Endothelial cell of umbilical vein (primary cell): ENCODE measurements at regions not wholly inside any gene's neighbourhood (a gene's known extent, or its start where the extent isn't known, plus 50 kb on each side); places are given as distances from the start of the nearest gene placed in this dataset.

ENCODE experiments used
- BruUV-seq: library from RNA; stranded (reverse); fragments of 400-500 nt; replicated peaks from 2 replicates; lab custom pipeline; 2021; lab: Mats Ljungman, UMichigan
- CTCF ChIA-PET: fragments of 300-600, 350-600 bp; sonication (Branson Sonifier 250); formaldehyde crosslinking; loops from one replicate; lab custom pipeline; 2021; ENCODE audit warnings: antibody characterized with exemption, inconsistent platforms; lab: Charles Lee
- POLR2A ChIA-PET: fragments of 300-600, 350-600 bp; sonication (Branson Sonifier 250); formaldehyde crosslinking; loops from one replicate; lab custom pipeline; 2021; ENCODE audit warnings: antibody characterized with exemption, inconsistent platforms; lab: Charles Lee
- DNase-seq: peaks from one replicate; pipeline ENCODE4 v3.0.0-alpha.2; 2011; ENCODE audit warnings: low read depth, low spot score
- FAIRE-seq: peaks from 2 replicates; lab custom pipeline; 2011; peaks lifted over from hg19 to GRCh38; lab: Jason Lieb, UNC
- H2AFZ ChIP-seq: 2 replicates; pipeline ENCODE4 v1.6.0; 2012; ENCODE audit warnings: low read depth, low read length, control low read depth, inconsistent platforms
- H3K27ac ChIP-seq: 2 replicates; pipeline ENCODE4 v1.5.1; 2011; ENCODE audit warnings: low read depth, mild to moderate bottlenecking, control low read depth, low read length, moderate library complexity; ENCODE audit not compliant: insufficient read depth
- H3K27me3 ChIP-seq, 2 experiments: 2 replicates each; pipeline versions ENCODE4 v1.6.0 to v1.6.1; 2011; ENCODE audit warnings: low read length in 2 of 2, mixed read lengths in 1 of 2; ENCODE audit not compliant: control insufficient read depth in 2 of 2, insufficient read depth in 2 of 2
- H3K36me3 ChIP-seq, 2 experiments: 2 replicates in 1 of 2; 3 replicates in 1 of 2; pipeline ENCODE4 v1.5.1; 2011; ENCODE audit warnings: low read length in 2 of 2, mild to moderate bottlenecking in 1 of 2, moderate library complexity in 1 of 2; ENCODE audit not compliant: control insufficient read depth in 2 of 2, insufficient read depth in 2 of 2; ENCODE audit errors: extremely low read depth in 1 of 2
- H3K4me1 ChIP-seq: 3 replicates; pipeline ENCODE4 v1.5.1; 2011; ENCODE audit warnings: mild to moderate bottlenecking, low read length; ENCODE audit not compliant: control insufficient read depth, insufficient read depth; ENCODE audit errors: extremely low read depth
- H3K4me2 ChIP-seq: 2 replicates; pipeline ENCODE4 v1.6.1; 2011; ENCODE audit warnings: low read length, control low read depth, mixed read lengths; ENCODE audit not compliant: insufficient read depth
- H3K4me3 ChIP-seq, 3 experiments: fragments of 200-600 bp in 1 of 3; sonication (generic), shearing (Covaris generic) in 1 of 3; replicated peaks in 1 of 3; 2 replicates each; pipeline ENCODE4 v1.5.1; 2011 to 2016; ENCODE audit warnings: control low read depth in 3 of 3, low read length in 3 of 3, mild to moderate bottlenecking in 2 of 3, inconsistent platforms in 1 of 3, low read depth in 1 of 3, moderate library complexity in 1 of 3; ENCODE audit not compliant: insufficient read depth in 1 of 3
- H3K79me2 ChIP-seq: 2 replicates; pipeline ENCODE4 v1.6.0; 2012; ENCODE audit warnings: low read length, inconsistent platforms; ENCODE audit not compliant: control insufficient read depth, insufficient read depth
- H3K9ac ChIP-seq: replicated peaks from 2 replicates; pipeline ENCODE3; 2011; ENCODE audit warnings: low read length, control low read depth; ENCODE audit not compliant: insufficient read depth; ENCODE audit errors: extremely low read depth
- H3K9me1 ChIP-seq: replicated peaks from 3 replicates; pipeline ENCODE4 v1.6.0; 2011; ENCODE audit warnings: mild to moderate bottlenecking, low read length; ENCODE audit not compliant: control insufficient read depth, insufficient read depth; ENCODE audit errors: extremely low read depth
- H3K9me3 ChIP-seq: replicated peaks from 2 replicates; pipeline ENCODE4 v1.5.1; 2012; ENCODE audit warnings: low read length, inconsistent platforms; ENCODE audit not compliant: control insufficient read depth, insufficient read depth
- H4K20me1 ChIP-seq: replicated peaks from 2 replicates; pipeline ENCODE3; 2011; ENCODE audit warnings: mild to moderate bottlenecking, low read length; ENCODE audit not compliant: control insufficient read depth, insufficient read depth; ENCODE audit errors: extremely low read depth
- CTCF ChIP-seq, 2 donors: IDR thresholded peaks; 1 replicate in 1 of 2; 2 replicates in 1 of 2; pipeline ENCODE4 v1.5.1; 2011; ENCODE audit warnings: low read length in 2 of 2, mild to moderate bottlenecking in 2 of 2, moderate library complexity in 2 of 2, control low read depth in 1 of 2, inconsistent platforms in 1 of 2, low read depth in 1 of 2; ENCODE audit not compliant: insufficient read depth in 1 of 2; ENCODE audit errors: extremely low read depth in 1 of 2
- EZH2 ChIP-seq: IDR thresholded peaks from 2 replicates; pipeline ENCODE4 v1.6.1; 2012; ENCODE audit warnings: borderline replicate concordance, low read depth, mild to moderate bottlenecking, moderate library complexity, low read length, inconsistent platforms; ENCODE audit not compliant: severe bottlenecking
- FOS ChIP-seq: IDR thresholded peaks from 2 replicates; pipeline ENCODE4 v1.6.1; 2011; ENCODE audit warnings: mild to moderate bottlenecking, low read length, moderate library complexity, borderline replicate concordance; ENCODE audit not compliant: insufficient read depth
- GATA2 ChIP-seq: IDR thresholded peaks from 2 replicates; pipeline ENCODE4 v1.7.0; 2011; ENCODE audit warnings: low read depth, mild to moderate bottlenecking, moderate library complexity, mixed read lengths, low read length; ENCODE audit not compliant: insufficient read length, insufficient read depth
- JUN ChIP-seq: IDR thresholded peaks from 2 replicates; pipeline ENCODE4 v1.6.1; 2011; ENCODE audit warnings: borderline replicate concordance, low read depth; ENCODE audit not compliant: insufficient read length, insufficient read depth
- MAX ChIP-seq: IDR thresholded peaks from 2 replicates; pipeline ENCODE4 v1.6.1; 2011; ENCODE audit not compliant: insufficient read depth, insufficient read length
- MYC ChIP-seq: IDR thresholded peaks from one replicate; pipeline ENCODE4 v1.6.1; 2011; ENCODE audit warnings: mild to moderate bottlenecking, low read depth, low read length
- POLR2A ChIP-seq: IDR thresholded peaks from 2 replicates; pipeline ENCODE4 v1.6.1; 2012; ENCODE audit warnings: low read depth, mild to moderate bottlenecking, control low read depth, low read length
- POLR2AphosphoS5 ChIP-seq: IDR thresholded peaks from 2 replicates; pipeline ENCODE4 v1.6.1; 2012; ENCODE audit warnings: low read depth, mild to moderate bottlenecking, control low read depth, low read length, moderate library complexity; ENCODE audit not compliant: insufficient read depth
- dilution Hi-C: fragments of 300-500 bp; cut with MboI; formaldehyde crosslinking; loops from one replicate; pipeline ENCODE4 v1.15.0; 2019; ENCODE audit warnings: low sequenced_read_pairs; ENCODE audit not compliant: extremely low pct_ligation_motif_present
- intact Hi-C: fragments of 100-400 bp; cut with micrococcal nuclease; formaldehyde crosslinking; loops from one replicate; pipeline ENCODE4 v1.10.0; 2022

- H3K9ac ChIP-seq: no peak overlapping the region
- BruUV-seq: no TSS peak
- dilution Hi-C loops: no loop called here
- no peaks in the 10 kb centered on the region for H3K4me1 ChIP-seq
- H3K4me2 ChIP-seq: no peak overlapping the region
- DNase-seq: no peak
- peaks cover 4% of the 10 kb centered on the region for H3K9me3 ChIP-seq
- no peaks in the 10 kb centered on the region for H3K27me3 ChIP-seq
- TF ChIP-seq POLR2A: no peak
- TF ChIP-seq POLR2AphosphoS5: no peak
- TF ChIP-seq CTCF (IDR thresholded peaks at IDR 0.05; ENCODE audit: extremely low read depth in 1 of 2, insufficient read depth in 1 of 2, low read depth in 1 of 2, low read length in 2 of 2): no peak
- no peak for TF ChIP-seq GATA2
- TF ChIP-seq MAX: no peak
- TF ChIP-seq JUN: no peak
- TF ChIP-seq MYC: no peak
- TF ChIP-seq EZH2: no peak
- TF ChIP-seq FOS: no peak
- POLR2A ChIA-PET: no interaction called here
- FAIRE-seq: no peak
- no peaks in the 10 kb centered on the region for H3K36me3 ChIP-seq
- H2AFZ ChIP-seq: no peak overlapping the region
- no peak overlapping the region for H3K4me3 ChIP-seq
- H4K20me1 ChIP-seq: no peaks in the 10 kb centered on the region
- no peaks in the 10 kb centered on the region for H3K9me1 ChIP-seq
- no peaks in the 10 kb centered on the region for H3K79me2 ChIP-seq
- intact Hi-C loops: no loop called here
- H3K27ac ChIP-seq: no peak overlapping the region
- CTCF ChIA-PET: no interaction called here
Observed at GRCh38 chr5:161157925-161158324, 305.9 kb upstream of the ATP10B start.
